GM12892 (cell line): ENCODE measurements at regions not wholly inside any gene's neighbourhood (a gene's known extent, or its start where the extent isn't known, plus 50 kb on each side); places are given as distances from the start of the nearest gene placed in this dataset.
"Not testable (repeated sequence)": the region's sequence is repeated elsewhere in the genome, so short reads cannot be mapped to it uniquely, and the experiment has no call there.

Experiments
- DNase-seq: peaks from one replicate; pipeline ENCODE4 v3.0.0; 2011; ENCODE audit not compliant: insufficient read length
- FAIRE-seq: peaks from 2 replicates; lab custom pipeline; 2011; peaks lifted over from hg19 to GRCh38; lab: Jason Lieb, UNC
- POLR2A ChIP-seq: IDR thresholded peaks from 2 replicates; pipeline ENCODE4 v1.6.1; 2011; ENCODE audit warnings: low read depth, low read length, control low read depth
- POLR2AphosphoS5 ChIP-seq: IDR thresholded peaks from 2 replicates; pipeline ENCODE4 v1.6.1; 2011; ENCODE audit warnings: low read depth, low read length, control low read depth
- TAF1 ChIP-seq: IDR thresholded peaks from 2 replicates; pipeline ENCODE4 v1.6.1; 2011; ENCODE audit warnings: low read depth, mild to moderate bottlenecking, control low read depth, low read length, borderline replicate concordance

GRCh38 chr5:126677121-126677520 lies 76.4 kb downstream of the PHAX start:
- no peak for FAIRE-seq
- DNase-seq, result no peak
- TF ChIP-seq POLR2AphosphoS5 (no peak), TAF1 (no peak), POLR2A (no peak)

GRCh38 chr5:126680191-126680817 lies 79.6 kb downstream of the PHAX start:
- DNase-seq (no peak), FAIRE-seq (no peak)
- TF ChIP-seq TAF1 (no peak), POLR2AphosphoS5 (no peak), POLR2A (no peak)

- FAIRE-seq, DNase-seq: not testable (repeated sequence)
These were observed 80.6 kb downstream of the PHAX start for GRCh38 chr5:126681314-126681713.

- DNase-seq, result no peak
These were observed 81.2 kb downstream of the PHAX start for GRCh38 chr5:126681970-126682369.

GRCh38 chr5:126682856-126683255 lies 82.1 kb downstream of the PHAX start:
- no peak for TF ChIP-seq TAF1
- no peak for TF ChIP-seq POLR2A
- no peak for FAIRE-seq
- DNase-seq, result no peak

More at GRCh38 chr5:126681970-126682369, 81.2 kb downstream of the PHAX start:
- no peak for FAIRE-seq
- TF ChIP-seq POLR2A, result no peak

- DNase-seq, result no peak
- no peak for TF ChIP-seq POLR2A
- no peak for TF ChIP-seq POLR2AphosphoS5
- TF ChIP-seq TAF1, result no peak
- FAIRE-seq, result no peak
These were observed 83.2 kb downstream of the PHAX start for GRCh38 chr5:126683912-126684311.

GRCh38 chr5:126684656-126685442 lies 84.1 kb downstream of the PHAX start:
- not testable (repeated sequence) for DNase-seq, FAIRE-seq

GRCh38 chr5:126686451-126687126 lies 85.8 kb downstream of the PHAX start:
- TF ChIP-seq TAF1, result no peak
- no peak for TF ChIP-seq POLR2A
- no peak for TF ChIP-seq POLR2AphosphoS5

GRCh38 chr5:126692971-126693370 lies 84.0 kb upstream of the LMNB1 start:
- FAIRE-seq (no peak), DNase-seq (no peak)
- TF ChIP-seq TAF1, result no peak
- no peak for TF ChIP-seq POLR2AphosphoS5
- no peak for TF ChIP-seq POLR2A

More at GRCh38 chr5:126686451-126687126, 85.8 kb downstream of the PHAX start:
- peak; percentile 51 for FAIRE-seq
- DNase-seq, result no peak

GRCh38 chr5:126693806-126694205 lies 83.1 kb upstream of the LMNB1 start:
- DNase-seq (no peak), FAIRE-seq (no peak)
- TF ChIP-seq POLR2AphosphoS5 (no peak), POLR2A (no peak), TAF1 (no peak)

GRCh38 chr5:126694403-126694802 lies 82.5 kb upstream of the LMNB1 start:
- DNase-seq (no peak), FAIRE-seq (no peak)
- TF ChIP-seq POLR2A, result no peak
- TF ChIP-seq POLR2AphosphoS5, result no peak
- TF ChIP-seq TAF1, result no peak

GRCh38 chr5:126695091-126695490 lies 81.8 kb upstream of the LMNB1 start:
- TF ChIP-seq POLR2AphosphoS5, result no peak
- TF ChIP-seq POLR2A, result no peak
- no peak for TF ChIP-seq TAF1
- DNase-seq (no peak), FAIRE-seq (no peak)
